NCI-H2107 treated with DMSO at 0.1 percent for 48 hours (cell line): ENCODE measurements at regions not wholly inside any gene's neighbourhood (a gene's known extent, or its start where the extent isn't known, plus 50 kb on each side); places are given as distances from the start of the nearest gene placed in this dataset.
"Not testable (repeated sequence)": the region's sequence is repeated elsewhere in the genome, so short reads cannot be mapped to it uniquely, and the experiment has no call there.

ENCODE experiments used
- DNase-seq: peaks from one replicate; lab custom pipeline; 2025; ENCODE audit not compliant: unreplicated experiment; lab: John Stamatoyannopoulos, UW

DNA sequence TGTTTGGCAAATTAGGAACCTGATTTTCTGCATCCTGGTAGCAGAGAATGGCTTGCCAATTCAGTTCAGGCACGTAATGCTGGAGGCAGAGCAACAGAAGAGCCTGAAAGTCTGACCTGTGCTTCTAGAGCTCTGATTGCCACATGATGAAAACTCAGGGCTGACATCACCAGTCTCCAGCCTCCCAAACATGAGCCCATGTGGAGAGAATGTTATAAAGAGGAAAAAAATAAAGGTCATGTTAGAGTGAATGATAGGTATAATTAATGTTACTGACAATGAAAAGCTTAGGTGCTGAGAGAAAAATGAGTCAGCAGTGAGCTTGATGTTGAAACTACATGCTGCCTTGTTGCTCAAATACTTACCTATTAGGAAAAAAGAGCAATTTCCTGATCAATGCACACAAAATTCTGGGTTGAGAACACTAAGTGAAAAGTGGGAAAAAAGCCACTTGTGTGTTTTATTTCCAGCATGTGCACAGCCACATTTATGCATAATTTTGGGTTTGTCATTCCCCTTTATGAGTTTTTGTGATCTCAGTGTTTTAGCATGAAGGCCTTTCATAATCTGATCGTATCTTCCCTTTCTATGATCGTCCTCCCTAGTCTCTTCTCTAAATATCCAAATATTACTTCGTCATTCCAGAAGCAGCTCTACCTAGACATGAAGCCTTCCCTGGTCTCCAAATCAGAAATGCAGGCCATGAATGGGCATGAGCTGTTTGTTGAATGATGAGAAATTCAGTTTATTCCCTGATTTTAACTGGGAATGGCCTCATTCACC, 113.3 kb upstream of the CPEB2 start:
- DNase-seq: no peak

GRCh38 chr4:14892563-14892962, 109.7 kb upstream of the CPEB2 start:
- DNase-seq: no peak

DNA sequence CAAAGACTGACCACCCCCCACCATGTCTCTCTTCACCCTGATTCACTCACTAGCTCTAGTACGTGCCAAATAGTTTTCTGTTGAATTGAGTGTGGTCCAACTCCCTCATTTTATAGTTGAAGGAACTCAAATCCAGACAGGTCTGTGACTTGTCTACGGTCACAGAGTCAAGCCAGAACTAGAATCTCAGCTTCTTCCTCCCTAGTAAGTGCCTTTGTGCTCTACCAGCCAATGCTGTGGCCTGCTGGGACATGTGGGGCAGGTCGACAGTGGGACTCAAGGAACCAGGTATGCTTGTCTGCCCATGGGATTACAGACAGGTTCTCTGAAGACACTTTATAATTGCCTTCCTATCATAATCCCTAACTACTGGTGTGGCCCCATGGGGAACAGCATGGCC, 108.6 kb upstream of the CPEB2 start:
- no peak for DNase-seq

DNA sequence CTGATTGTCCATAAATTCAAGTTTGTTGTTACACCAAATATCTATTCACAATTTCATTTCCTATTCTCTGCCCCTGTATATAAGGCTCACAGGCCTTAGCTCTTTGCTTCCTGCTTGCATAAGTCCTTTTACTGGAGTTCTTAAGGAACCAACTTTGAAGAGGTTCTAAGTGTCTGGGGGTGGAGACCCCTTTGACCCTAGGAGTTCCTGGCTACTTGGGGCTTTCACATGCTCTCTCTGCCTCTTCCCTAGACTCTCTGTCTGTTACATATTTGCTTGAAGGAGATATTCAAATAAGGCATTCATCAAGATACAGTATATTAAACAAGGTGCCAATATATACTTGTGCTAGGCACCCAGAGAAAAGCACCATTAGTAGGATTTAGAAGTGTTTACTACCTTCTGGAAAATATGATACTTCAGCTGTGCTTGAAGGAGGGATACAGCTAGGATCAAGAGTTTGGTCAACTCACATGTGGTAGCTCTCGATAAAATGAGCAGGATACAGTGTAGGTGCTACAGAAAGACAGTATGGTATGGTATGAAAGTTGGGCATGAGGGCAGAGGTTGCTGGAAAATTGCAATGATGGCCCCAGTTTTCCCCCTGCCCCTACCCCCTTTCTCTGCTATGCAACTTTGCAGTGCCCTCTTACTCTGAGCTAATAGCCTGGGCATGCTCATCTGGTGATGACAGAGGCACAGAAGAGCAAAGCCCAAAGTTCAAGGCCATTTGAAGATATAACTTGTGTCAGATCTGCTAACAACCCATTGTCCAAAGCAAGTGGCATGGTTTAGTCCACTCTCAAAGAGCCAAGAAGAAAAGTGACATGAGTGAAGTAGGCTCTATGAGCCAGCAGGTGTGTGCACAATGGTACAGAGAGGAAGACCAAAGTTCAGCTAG, 107.6 kb upstream of the CPEB2 start:
- DNase-seq: no peak

GRCh38 chr4:14896656-14897175, 105.6 kb upstream of the CPEB2 start:
- DNase-seq: no peak

- no peak for DNase-seq
Observed at GRCh38 chr4:14897217-14897616, 105.1 kb upstream of the CPEB2 start.

DNA sequence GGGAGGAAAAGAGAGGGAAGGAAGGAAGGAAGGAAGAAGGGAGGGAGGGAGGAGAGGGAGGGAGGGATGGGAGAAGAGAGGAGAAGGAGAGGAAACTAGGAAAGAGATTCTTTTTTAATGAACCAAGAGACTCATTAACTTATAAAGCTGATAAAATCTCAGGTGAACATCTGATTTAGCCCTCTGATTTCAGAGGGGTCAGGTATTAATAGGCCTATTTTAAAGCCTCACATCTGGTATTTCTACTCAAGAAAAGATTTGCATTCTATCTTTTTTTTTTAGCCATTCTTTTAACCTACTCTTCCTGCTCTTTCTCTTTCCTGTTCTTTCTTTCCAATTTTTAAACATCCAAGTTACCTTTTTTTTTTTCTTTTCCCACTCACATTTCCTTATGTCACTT, 103.3 kb upstream of the CPEB2 start:
- no peak for DNase-seq

DNA sequence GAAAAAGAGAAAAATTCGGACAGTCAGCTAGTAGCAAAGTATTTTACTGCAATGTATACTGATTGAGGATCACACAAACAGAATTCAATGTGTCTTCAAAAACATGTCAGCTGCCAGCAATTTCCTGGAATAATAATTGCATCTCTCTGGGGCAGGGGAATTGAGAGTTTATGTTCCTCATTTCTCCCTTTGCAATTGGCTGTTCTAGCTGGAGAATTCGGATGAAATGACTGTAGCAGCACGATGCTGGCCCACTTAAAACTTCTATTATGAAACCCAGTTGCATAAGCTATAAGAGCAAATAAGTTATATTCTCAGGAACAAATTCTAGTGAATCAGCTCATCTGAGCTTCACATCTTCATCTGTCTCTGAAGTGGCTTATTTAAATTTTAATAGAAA, 99.9 kb upstream of the CPEB2 start:
- no peak for DNase-seq

- no peak for DNase-seq
Observed at GRCh38 chr4:14903321-14903720, 99.0 kb upstream of the CPEB2 start.

DNA sequence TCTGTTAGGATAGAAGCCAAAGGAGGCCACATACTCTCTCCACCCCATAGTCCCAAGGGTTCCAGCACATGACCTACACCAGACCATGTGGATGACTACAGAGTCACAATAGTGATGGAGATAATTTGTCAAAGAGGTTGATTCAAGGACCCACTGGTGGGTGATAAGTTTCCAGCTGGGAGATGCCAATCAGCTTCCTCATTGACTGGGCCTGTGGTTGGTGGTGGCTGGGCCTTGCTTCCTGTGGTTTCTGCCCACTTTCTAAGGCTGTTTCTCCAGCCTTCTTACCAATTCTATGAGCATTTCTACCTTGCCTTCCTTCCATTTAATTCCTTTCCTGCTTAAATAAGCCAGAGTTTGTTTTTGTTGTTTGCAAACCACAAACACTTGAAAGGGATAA, 95.5 kb upstream of the CPEB2 start:
- DNase-seq: no peak

DNA sequence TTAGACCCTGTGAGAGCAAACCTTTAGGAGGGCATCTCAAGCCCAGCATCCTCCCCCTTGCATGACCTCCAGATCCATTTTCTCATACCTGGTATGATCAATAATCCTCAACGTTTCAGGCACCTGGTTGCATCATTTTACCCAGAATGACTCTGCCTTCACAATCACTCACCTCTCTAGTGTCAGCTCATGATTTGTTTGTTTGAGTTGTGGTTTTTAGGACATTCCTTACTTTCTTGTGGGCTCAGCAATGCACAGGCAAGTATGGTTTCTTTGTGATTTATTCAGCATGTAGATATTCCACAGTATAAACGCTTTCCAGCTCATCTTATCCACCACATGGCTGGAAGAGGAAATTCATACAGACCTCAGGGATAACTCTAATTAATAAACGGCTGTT, 93.6 kb upstream of the CPEB2 start:
- DNase-seq: no peak

DNA sequence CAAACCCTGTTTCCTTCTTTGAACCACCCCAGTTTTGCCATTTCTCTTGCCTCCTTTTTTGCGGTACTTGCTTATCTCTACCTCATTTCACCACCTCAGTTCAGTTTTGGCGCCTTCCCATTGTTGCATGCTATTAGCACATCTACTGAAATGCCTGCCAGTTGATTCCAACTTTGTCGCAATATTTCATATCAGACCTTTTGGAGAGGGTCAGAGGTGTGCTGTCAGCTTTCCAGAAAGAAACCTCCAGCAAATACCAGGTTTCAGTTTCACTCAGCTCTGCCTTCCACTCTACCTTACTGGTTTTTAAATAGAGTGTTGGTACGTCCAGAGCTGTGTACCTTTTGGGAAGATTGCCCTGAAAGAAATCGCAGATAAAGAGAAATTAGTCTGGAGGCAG, 91.9 kb upstream of the CPEB2 start:
- DNase-seq: no peak

- no peak for DNase-seq
Observed at GRCh38 chr4:14912426-14912825, 89.9 kb upstream of the CPEB2 start.

DNA sequence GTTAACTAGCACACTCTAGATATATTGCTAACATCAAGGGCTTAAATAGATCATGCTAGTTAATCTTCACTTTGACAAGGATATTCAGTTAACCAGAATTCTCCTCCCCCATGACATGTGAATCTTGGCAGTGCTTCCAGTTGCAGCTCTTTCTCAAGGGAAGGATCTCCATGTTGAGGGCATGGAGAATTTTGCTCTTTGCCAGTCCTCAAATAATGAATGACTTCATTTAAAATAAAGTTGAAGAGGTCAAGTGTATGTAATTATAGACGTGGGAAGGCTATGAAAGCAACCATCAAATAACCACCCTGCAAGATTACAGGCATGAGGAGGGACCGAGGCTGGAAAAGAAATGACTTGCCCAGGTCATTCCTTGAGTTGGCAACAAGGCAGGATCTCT, 87.3 kb upstream of the CPEB2 start:
- no peak for DNase-seq

- DNase-seq: no peak
Observed at GRCh38 chr4:14916554-14917297, 85.6 kb upstream of the CPEB2 start.

GRCh38 chr4:14917298-14917633, 85.0 kb upstream of the CPEB2 start:
- DNase-seq: no peak

- DNase-seq: no peak
Observed at GRCh38 chr4:14918336-14918735, 83.9 kb upstream of the CPEB2 start.

DNA sequence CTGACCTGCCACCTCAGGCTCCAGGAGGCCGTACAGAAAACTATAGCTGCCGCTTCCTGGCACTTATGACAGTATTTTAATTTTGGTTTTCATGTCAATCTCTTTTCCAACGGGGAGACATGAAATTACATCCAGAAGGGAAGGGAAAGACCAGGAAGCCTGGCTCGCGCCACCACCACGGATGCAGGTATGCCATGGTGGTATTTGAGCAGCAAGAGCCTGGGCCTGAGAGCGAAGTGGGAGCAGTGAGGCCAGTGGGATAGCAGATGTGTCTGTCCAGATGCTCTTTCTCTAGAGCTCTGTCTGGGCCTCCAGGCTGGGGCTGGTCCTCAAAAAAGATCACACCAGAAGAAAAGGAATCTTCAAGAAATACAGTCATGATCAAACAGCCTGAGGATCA, 82.5 kb upstream of the CPEB2 start:
- DNase-seq: no peak

- no peak for DNase-seq
Observed at GRCh38 chr4:14920237-14920636, 82.0 kb upstream of the CPEB2 start.

- no peak for DNase-seq
Observed at GRCh38 chr4:14920759-14921320, 81.4 kb upstream of the CPEB2 start.

GRCh38 chr4:14921781-14922180, 80.5 kb upstream of the CPEB2 start:
- not testable (repeated sequence) for DNase-seq
